Glomerular visceral epithelial cell (primary cell): ENCODE measurements at regions not wholly inside any gene's neighbourhood (a gene's known extent, or its start where the extent isn't known, plus 50 kb on each side); places are given as distances from the start of the nearest gene placed in this dataset.

Source experiments
- DNase-seq: peaks from one replicate; pipeline ENCODE4 v3.0.0-alpha.2; 2016; ENCODE audit errors: extremely low spot score

DNA sequence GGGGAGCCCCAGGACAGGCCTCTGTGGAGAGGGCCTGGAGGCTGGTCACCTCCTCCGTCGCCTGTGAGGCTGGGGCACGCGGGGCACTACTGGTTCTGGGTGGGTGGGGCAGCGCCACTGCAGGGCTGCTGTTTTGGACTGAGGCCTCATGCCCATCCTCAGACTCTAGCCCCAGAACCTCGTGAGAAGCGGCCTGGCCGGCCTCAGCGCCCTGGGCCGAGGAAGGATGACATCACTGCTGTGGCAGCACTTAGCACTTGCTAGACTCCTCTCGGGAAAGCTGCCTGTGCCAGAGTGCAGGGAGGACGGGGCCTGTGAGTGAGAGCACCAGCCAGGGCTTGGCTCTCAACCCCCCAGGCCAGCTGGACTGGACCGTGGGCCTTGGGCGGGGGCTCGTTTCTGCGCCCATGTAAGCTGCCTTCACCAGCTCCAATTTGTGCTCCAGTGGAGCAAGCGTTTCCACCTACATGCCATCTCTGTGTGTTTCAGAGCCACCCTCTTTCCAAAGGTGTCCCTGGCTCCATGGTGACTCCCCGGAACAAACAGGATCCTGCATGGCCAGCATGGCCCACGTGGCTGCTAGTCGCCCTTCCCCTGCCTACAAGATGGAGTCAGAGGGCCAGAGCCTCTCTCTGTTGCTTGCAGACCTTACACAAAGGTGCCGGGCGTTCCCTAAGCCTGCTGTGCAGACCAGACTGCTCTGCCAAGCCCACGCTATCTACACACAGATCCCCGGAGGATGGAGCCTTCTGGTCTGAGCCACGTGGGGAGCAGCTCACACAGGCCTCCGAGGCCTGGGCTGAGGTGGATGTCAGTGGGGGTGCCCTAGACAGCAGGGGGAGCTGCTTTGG, 102.9 kb downstream of the CTTN start:
- DNase-seq, result no peak

DNA sequence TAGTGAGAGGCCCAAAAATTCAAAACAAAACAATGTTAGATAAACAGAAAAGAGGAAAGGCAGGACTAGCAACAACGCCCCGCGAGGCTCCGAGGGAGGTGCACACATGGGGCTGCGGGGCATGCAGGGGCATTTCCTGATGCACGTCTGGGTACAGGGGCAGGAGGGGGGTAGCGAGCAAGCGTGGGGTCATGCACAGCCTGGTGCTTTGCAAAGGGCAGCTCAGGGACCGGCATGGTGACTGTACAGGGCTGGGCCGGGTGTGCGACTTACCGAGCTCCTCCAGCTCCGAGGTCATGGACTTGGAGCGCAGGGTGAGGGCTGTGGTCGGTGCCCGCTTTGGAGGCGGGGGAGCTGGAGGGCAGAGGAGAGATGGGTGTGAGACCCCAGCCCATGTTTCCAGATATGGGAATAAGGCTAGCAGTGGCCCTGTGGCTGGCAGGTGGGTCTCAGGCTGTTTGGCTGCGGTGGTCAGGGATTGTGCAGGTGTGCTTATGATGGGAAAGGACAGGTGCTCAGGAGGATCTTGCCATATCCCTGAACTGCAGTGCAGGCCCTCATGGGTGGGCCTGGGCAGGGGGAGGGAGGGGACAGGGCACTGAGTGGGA, 103.7 kb downstream of the CTTN start:
- DNase-seq, result no peak

DNA sequence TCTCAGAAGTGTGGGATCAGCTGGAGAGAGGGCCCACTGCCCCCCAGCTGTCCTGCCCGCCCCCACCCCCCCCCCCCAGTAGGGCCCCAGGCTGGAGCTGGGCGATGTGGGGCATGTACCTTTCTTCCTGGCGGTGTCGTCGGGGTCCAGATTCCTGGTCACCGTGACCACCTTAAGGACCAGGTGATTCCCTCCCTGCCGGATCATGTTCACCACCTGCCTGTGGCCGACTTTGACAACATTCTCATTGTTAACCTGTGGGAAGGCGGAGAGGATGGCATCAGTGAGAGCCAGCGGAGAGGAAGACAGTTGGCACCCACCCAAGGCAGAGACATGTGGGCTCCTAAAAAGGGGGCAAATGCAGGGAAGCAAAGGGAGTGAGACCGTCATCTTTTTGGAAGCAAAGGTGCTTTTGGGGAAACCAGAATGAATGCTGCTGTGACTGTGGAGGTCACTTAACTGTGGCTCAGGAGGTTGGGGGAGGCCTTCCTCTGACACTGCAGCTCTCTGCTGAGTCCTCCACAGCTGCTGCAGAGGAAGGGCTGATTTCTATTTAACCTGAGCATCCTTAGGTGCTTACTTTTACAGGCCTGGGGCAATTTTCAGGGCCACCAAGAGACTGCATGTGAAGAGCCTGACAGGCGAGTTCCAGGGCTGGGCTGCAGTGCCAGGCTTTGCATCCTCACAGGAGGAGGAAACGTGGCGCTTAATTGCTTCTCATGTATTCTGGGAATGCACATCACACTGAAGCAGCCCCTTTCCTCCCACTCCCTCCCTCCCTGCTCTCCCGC, 104.5 kb downstream of the CTTN start:
- no peak for DNase-seq

DNA sequence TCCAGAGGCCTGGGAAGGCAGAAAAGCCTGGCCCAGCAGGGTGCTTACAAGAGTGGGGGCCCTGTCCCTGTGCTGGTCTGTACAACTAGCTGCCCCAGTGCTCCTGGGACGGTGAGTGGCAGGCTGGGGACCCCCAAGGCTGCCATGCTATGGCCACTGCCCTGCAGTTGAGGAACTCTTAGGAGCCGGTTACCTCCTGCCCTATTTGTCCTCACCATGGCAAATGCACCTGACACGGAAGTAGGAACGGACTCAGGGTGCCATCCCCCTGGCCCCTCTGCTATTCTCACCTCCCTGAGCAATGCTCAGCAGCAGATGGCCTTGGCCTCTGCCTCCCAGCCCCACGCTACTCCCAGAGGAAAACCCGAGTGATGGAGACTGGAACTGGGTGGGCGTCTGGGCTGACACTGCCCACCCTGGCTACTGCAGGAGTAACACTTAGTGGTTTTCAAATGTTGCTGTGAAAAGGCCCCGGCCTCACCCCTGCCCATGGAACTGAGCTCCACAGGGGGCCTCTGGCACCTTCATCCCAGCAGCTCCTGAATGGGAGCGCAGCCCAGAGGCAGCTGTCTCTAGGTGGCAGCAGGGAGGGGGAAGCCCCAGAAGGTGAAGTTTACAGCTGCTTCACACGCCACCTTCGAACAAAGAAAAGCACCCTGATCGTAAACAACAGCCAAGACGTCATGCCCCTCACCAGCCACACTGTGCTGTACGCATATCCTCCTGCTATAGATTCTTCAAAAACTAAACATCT, 105.3 kb downstream of the CTTN start:
- DNase-seq, result no peak

DNA sequence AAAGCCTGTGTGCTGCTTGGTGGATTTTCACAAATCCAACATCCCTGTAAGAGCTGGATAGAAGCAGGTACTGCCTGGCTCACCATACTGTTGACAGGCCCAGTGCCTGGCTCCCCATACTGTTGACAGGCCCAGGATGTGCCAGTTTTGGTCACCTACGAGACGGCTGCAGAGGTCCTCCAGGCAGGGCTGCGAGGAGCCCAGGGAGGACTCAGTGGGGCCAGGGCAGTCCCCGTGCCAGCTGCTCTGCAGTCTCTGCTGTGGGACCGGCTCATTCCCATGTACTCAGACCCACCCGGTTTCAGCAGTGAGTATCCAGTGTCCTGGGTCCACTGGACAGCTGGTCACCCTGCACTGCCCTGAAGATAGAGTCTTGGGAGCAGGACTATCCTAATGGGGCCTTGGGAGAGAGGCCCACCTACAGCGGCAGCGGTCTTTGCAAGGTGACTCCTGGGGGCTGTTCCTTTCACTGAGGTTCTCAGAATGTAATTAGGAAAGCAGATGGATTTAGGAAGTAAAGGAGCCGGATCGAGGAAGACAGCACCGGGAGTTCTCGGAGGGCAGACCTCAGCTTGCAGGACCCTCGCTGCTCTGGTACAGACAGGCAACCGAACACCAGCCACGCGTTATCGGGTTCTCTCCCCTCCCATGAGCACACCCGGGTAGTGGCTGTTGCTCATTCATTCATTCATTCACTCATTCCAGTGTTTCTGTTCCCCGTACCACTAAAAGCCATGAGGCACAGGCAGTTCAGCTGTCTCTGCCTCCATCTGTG, 106.1 kb downstream of the CTTN start:
- DNase-seq, result no peak

DNA sequence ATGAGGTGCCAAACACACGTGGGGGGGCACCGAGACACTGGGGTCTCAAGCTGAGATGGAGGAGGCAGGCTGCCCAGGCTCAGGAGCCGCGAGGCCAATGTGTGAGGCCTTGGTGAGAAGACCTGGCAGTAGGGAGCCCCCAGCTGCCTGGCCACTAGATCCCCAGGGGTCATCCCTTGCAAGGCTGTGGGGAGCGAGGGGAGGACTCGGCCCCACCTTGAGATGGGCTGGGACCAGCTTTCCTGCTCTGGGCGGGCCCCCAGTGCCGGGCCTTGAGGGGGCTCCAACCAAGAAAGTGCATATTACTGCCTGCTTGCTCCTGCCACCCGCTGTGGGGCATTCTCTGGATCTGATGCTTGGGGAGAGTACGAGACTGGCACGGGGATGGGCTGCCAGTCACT, 107.0 kb downstream of the CTTN start:
- DNase-seq, result no peak

DNA sequence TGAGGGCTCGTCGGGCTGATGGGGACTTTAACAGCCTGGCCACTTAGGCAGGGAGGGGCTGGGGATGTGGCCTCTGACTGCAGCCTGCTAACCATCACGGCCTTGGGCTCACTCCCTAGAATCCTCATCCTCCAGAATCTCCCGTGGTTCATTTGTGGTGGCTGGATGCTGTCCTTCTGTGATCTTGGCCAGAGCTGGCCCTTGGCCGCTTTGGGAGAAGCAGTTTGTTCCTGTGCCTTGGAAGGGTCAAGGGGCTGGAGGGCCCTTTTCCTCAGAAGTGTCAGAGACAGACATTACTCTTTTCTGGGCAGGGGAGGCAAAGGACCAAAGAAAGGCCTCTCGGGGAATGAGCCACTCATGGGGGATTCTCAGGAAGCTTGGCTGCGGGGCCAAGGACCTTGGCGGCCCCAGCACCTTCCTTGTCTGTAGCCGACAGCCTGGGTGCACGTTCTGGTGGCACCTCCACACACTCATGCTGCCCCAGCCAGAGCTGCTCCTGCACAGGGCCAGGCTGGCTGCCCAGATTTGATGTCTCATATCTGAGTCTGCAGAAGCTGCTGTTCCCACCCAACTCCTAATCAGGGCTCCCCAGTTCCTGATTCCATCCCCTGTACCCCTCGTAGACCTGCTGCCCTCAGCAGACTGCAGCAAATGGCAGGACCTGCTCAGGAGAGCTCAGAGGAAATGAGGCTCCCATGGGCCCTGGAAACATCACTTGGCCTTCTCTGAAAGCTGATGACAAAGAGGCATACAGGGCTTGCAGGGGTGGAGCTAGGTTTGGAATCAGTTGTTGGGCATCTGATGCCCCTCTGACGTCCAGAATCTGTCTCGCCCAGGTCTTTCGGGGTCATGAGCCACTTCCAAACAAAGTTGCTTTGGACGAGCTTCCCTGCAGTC, 107.7 kb downstream of the CTTN start:
- no peak for DNase-seq

DNA sequence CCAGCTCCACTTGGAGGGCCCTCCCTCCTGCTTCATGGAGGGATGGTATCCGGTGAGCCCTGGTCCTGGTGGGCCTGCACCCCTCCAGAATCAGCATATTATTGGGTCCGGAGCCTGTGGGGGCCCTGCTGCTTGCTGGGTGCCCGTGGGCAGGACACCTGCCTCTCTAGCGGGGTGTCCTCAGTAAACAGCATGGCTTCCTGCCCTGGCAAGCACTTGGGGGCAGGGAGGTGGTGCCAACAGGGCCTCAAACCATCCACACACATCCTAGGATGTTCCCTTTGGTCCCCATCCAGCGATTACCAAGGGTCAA, 108.3 kb downstream of the CTTN start:
- no peak for DNase-seq

DNA sequence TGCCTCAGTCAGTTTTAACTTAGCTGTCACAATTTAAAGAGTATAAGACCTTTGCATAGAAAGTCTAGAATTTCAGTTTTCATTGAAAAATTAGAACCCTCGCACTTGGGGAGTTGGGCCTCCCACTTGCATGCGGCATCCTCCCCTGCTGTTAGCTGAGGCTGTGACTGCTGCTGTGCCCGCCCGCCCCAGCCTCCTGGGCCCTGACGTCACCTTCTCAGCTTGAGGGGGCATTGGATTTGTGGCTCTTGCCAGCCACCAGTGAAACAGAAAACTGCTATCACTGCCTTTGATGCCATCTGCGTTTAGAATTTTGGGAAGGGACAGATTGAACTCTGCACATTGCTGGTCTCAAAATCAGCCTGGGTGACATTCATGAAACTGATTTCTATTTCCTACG, 108.7 kb downstream of the CTTN start:
- no peak for DNase-seq

DNA sequence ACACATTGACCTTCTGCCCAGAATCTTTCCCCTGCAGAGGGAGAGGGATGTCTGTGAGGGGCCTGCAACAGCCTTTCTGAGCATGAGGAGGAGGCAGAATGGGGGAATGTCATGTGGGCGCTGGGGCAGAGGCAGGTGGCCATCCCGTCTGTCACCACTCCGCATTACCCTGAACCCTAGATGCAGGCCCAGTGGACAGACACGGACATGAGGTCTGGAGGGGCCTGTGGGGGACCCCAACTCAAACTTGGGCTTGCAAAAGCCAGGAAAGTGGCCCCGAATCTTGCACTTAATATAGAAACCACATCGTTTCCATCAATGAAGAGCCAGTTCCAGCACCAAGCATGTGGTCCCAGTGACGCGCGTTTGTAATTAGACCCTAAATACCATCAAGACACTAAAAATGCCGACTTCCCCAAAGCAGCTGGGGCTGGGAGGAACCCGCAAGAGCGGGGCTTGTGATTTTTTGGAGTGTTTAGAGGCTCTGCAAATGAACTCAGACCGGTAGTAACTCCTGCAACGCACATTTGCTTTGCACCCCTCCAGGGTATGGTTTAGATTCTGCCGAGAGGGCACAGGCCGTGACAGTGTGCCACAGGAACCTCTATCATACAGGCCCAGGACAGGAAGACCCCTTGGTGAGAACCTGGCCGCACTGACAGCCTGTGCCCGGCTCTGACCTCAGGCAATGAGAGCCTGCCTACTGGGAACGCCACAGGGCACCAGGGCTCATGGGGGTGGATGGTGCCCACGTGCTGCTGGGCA, 109.3 kb downstream of the CTTN start:
- DNase-seq, result no peak

DNA sequence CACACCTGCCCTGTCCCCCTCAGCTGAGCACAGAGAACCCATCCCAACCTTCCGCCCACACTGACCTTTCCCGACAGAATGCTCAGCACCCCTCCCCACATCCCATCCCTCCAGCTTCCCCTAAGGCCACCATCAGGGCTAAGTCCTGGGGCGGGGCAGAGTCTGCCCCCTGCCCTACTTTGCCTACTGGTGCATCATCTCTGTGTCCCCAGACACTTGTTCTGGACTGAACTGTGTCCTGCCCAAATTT, 109.8 kb downstream of the CTTN start:
- DNase-seq, result no peak

DNA sequence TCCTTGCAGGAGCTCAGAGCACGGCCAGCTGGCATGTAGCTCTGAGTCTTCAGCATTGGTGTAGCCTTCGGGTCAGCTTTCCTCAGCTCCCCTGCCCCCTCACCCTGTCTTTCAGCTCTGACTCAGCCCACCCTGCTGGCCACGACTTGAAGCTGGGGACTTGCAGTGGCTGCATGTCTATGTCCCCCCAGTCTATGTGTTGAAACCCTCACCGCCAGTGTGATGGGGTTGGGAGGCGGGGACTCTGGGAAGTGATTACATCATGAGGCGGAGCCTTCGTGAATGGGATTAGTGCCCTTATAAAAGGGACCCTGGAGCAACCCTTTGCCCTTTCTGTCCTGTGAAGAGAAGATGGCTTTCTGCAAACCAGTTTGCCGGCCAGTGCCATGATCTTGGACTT, 111.1 kb downstream of the CTTN start:
- DNase-seq, result no peak

DNA sequence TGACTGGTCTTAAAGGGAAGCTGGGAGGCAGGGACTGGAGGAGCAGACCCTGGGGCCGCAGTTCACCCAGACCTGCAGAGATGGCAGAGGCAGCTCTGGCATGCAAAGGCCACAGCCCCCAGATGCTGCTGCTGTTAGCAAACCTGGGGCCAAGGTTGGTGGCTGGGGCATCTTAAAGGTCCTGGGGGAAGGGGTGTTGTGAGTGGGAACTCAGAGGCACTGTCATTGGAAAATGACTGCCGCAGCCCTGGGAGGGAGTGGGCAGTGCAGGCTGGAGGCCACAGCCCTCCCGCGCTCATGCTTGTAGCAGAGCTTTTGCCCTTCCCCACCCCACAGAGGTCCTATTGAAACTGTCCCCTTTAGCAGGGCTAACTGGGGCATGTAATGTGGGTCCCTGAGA, 111.8 kb downstream of the CTTN start:
- no peak for DNase-seq

DNA sequence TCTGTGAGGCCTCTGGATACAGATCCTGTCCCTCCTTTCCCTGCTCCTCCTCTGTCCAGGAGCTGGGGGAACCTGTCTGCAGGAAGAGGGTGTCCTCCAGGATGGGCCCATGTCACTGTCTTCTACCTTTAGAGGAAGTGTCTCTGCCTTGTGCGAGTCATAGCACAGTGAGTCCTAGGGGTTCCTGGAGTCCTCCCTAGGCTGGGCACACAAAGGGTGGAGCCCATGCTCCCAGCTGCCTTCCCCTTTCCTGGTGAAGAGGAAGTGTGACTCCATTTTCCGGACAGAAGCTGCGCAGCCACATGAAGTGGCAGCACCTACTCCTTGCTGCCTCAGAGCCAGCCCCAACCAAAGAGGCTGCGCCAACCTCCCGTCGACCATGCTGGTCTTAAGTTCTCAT, 112.2 kb downstream of the CTTN start:
- DNase-seq, result no peak

DNA sequence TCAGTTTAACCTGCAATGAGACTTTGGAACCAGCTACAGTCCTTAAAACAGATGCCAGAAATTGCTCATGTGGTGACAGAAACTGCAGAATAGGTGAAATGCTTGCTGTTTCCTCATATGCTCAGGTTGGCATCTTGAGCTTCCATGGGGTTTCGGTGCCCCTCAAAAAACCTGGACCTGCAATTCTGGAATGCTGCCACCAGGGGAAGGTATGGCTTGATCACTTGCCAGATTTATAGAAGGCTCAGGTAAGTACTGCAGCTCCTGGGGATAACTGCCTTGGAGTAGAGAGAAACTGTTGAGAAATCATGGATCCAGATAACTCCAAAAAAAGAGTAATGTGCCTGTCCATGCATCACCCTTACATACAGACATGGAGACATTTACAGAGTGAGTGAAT, 113.0 kb downstream of the CTTN start:
- DNase-seq, result no peak

DNA sequence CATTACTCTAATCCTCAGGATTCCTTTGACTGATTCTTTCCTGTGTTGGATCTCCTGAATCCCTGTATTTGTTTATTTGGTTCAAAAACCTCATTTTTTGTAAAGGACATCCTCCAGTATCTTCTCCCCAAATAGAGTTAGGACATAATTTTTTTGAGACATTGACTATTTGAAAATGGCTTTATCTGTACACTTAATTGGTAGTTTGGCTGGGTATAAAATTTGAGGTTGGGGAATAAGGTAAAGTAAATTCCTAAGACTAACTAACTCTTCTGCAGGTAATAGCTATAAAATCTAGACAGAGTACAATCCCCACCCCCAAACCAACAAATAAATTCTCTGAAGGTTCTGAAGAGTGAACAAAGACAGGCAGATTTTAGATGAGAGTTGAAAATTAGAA, 114.4 kb downstream of the CTTN start:
- DNase-seq, result no peak

DNA sequence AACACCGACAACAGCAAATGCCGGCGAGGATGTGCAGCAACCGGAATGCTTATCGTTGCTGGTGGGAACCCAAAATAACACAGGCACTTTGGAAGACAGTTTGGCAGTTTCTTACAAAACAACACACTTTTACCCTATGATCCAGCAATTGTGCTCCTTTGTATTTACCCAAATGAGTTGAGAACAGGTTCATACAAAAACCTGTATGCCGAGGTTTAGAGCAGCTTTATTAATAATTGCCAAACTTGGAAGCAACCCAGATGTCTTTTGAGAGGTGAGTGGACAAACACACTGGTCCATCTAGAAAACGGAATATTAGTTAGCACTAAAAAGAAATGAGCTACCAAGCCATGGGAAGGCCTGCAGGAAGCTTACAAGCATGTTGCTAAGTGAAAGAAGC, 118.9 kb downstream of the CTTN start:
- no peak for DNase-seq

DNA sequence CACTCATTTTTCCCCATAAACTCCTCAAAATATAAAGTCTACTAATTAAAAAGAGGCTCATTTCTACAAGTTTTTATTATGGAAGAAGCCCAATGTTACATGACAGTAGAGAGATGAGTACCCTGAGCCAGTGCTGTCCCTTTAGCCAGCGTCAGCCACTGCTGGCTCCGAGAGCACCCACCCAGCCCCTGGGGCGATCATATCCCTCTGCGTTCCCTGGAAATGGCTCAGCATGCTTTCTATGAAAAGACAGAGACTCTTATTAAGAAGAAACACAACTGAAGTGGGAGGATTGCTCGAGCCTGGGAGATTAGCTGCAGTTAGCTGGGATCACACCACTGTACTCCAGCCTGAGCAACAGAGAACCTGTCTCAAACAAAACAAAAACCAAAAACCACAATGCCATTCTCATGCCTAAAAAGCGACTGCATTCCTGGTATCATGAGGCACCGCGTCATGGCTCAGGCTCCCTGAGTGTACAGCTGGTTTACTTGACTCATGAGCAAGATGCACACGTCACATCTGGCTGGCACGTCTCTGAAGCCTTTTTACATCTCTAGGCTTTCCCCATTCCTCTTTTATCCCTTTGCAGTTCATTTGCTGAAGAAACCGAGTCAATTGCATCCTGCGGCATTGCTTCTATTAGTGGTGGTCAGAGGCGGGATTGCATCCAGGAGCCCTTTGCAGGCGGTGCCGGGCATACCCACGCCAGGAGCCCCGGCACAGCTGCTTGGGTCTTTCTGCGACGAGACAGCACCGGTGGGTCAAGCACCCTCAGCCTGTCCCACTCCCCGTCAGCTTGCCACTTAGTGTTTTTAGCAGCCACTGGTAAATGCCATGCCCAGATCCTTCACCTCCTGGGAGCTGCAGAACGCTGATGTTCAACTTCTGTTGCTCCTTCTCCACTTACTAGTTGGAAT, 119.9 kb downstream of the CTTN start:
- peak; percentile 80 for DNase-seq

DNA sequence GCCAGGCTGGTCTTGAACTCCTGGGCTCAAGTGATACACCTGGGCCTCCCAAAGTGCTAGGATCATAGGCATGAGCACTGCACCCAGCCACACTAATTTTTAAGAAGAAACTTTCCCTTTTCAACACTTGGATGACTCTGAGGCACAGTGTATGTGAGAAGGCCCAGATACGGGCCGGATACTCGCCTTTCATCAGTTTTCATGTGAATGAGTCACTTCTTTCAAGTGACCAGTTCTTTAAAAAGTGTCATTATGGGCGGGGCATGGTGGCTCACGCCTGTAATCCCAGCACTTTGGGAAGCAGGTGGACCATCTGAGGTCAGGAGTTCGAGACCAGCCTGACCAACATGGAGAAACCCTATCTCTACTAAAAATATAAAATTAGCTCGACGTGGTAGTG, 120.8 kb downstream of the CTTN start:
- DNase-seq, result peak; percentile 43
